Gastrocnemius medialis (tissue), 4 donors: ENCODE measurements at regions not wholly inside any gene's neighbourhood (a gene's known extent, or its start where the extent isn't known, plus 50 kb on each side); places are given as distances from the start of the nearest gene placed in this dataset.

ENCODE experiments used
- ATAC-seq, 2 donors: fragments of 150-250 bp; one replicate each; pipeline ENCODE4 v1.9.1; 2016
- DNase-seq, 2 donors: peaks; one replicate each; pipeline ENCODE4 v3.0.0-alpha.2; 2019
- H3K27ac ChIP-seq, 4 donors: fragments of 200-600 bp; sonication (generic); 1 replicate in 1 of 4; 2 replicates in 3 of 4; pipeline ENCODE4 v1.5.1; 2016 to 2018; ENCODE audit warnings: mild to moderate bottlenecking in 2 of 4, moderate library complexity in 1 of 4
- H3K27me3 ChIP-seq, 3 donors: fragments of 200-600 bp; sonication (generic) in 2 of 3; 1 replicate in 1 of 3; 2 replicates in 2 of 3; pipeline versions ENCODE4 v1.5.1 to v1.6.0; 2016 to 2019; ENCODE audit warnings: mild to moderate bottlenecking in 1 of 3, moderate library complexity in 1 of 3
- H3K36me3 ChIP-seq, 2 donors: fragments of 200-600 bp; sonication (generic) in 1 of 2; one replicate each; pipeline ENCODE4 v1.5.1; 2017 to 2018
- H3K4me1 ChIP-seq, 2 donors: fragments of 200-600 bp; sonication (generic) in 1 of 2; one replicate each; pipeline ENCODE4 v1.5.1; 2016 to 2017; ENCODE audit warnings: mild to moderate bottlenecking in 2 of 2
- H3K4me3 ChIP-seq, 4 donors: fragments of 200-600 bp; sonication (generic) in 3 of 4; 1 replicate in 1 of 4; 2 replicates in 3 of 4; pipeline ENCODE4 v1.5.1; 2016 to 2019; ENCODE audit warnings: mild to moderate bottlenecking in 2 of 4
- H3K9me3 ChIP-seq, 3 donors: fragments of 200-600 bp; sonication (generic) in 2 of 3; 1 replicate in 1 of 3; 2 replicates in 2 of 3; pipeline ENCODE4 v1.5.1; 2016 to 2019
- POLR2A ChIP-seq, 2 donors: fragments of 450-650 bp; IDR thresholded peaks; one replicate each; pipeline ENCODE4 v1.6.1; 2017; ENCODE audit warnings: antibody characterized with exemption in 2 of 2, mild to moderate bottlenecking in 2 of 2, moderate library complexity in 2 of 2
- in situ Hi-C, 4 donors: fragments of 200-750 bp; cut with MboI; loops; one replicate each; pipeline versions ENCODE4 v1.15.0 to v1.8.0; 2017; ENCODE audit warnings: low sequenced_read_pairs in 4 of 4
- intact Hi-C: fragments of 100-400 bp; cut with DNase I; formaldehyde crosslinking; loops from one replicate; pipeline ENCODE4 v1.15.1; 2023; ENCODE audit warnings: low total_unique reads
- TF ChIP-seq, protein P1 (sequence below), 5 experiments: fragments of 450-650 bp in 3 of 5; fragments of 200-600 bp in 2 of 5; sonication (generic) in 2 of 5; IDR thresholded peaks in 4 of 5; conservative IDR thresholded peaks in 1 of 5; 1 replicate in 4 of 5; 2 replicates in 1 of 5; pipeline ENCODE4 v1.5.1; 2016 to 2019; ENCODE audit warnings: antibody characterized with exemption in 5 of 5, mild to moderate bottlenecking in 3 of 5, moderate library complexity in 3 of 5

DNA sequence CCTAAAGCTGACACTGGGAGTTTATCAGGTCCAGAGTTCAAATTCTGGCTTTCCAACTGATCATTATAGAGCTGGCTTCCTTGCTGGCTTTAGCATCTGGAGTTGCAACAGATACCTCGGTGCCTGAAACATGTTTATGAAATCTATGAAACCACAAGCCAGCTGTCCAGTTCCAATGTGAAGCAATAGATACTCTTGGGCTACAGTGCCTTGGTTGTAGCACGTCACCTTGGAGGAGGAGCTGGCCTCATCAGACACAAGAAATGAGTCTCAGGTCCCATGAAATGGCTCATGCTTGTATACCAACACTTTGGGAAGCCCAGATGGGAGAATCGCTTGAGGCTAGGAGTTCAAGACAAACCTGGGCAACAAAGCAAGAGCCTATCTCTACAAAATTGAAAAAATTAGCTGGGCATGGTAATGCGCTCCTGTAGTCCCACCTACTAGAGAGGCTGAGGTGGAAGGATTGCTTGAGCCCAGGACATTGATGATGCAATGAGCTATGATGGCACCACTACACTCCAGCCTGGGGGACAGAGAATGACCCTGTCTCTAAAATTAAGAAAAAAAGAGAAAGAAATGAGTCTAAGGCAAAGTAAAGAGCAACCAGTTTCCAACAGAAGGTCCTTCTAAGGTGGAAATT is 132.5 kb upstream of the ZNF648 start:
- Histone ChIP-seq H3K36me3 (no peaks in the 10 kb centered on the region), H3K27ac (peak overlapping the region; percentile 50 to 83 (median 59)), H3K4me1 (peaks cover 21 to 35% of the 10 kb centered on the region in 2 donors), H3K9me3 (no peaks in the 10 kb centered on the region), H3K4me3 (no peak overlapping the region), H3K27me3 (no peaks in the 10 kb centered on the region)
- DNase-seq (peak; percentile 80 to 86), ATAC-seq (peak; percentile 77 to 85)
- peak; percentile 35 to 63 for TF ChIP-seq POLR2A (IDR thresholded peaks at IDR 0.05)
- TF ChIP-seq, protein P1, sequence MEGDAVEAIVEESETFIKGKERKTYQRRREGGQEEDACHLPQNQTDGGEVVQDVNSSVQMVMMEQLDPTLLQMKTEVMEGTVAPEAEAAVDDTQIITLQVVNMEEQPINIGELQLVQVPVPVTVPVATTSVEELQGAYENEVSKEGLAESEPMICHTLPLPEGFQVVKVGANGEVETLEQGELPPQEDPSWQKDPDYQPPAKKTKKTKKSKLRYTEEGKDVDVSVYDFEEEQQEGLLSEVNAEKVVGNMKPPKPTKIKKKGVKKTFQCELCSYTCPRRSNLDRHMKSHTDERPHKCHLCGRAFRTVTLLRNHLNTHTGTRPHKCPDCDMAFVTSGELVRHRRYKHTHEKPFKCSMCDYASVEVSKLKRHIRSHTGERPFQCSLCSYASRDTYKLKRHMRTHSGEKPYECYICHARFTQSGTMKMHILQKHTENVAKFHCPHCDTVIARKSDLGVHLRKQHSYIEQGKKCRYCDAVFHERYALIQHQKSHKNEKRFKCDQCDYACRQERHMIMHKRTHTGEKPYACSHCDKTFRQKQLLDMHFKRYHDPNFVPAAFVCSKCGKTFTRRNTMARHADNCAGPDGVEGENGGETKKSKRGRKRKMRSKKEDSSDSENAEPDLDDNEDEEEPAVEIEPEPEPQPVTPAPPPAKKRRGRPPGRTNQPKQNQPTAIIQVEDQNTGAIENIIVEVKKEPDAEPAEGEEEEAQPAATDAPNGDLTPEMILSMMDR (IDR thresholded peaks at IDR 0.05 in 4 of 5, conservative IDR thresholded peaks at IDR 0.05 in 1 of 5) = no peak
- intact Hi-C loops (no loop called here), in situ Hi-C loops (loop anchor here in 2 of 4 donors (10.0 kb wide), 1 partner anchor 49 kb away; no protein-coding TSS in a partner anchor)

DNA sequence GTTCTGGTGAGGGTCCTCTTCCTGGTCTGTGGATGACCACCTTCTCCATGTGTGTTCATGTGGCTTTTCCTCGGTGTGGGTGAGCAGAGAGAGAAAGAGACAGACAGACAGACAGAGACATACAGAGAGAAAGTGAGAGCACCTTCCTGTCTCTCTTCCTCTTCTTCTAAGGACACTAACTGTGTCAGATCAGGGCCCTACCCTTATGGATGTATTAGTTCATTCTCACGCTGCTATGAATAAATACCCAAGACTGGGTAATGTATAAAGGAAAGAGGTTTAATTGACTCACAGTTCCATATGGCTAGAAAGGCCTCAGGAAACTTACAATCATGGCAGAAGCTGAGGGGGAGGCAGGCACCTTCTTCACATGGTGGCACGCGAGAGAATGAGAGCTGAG is 131.5 kb upstream of the ZNF648 start:
- intact Hi-C loops = no loop called here
- no peak for ATAC-seq
- no peak overlapping the region for H3K4me3 ChIP-seq
- no peak for DNase-seq
- H3K36me3 ChIP-seq = no peaks in the 10 kb centered on the region
- no peaks in the 10 kb centered on the region for H3K9me3 ChIP-seq
- H3K4me1 ChIP-seq = peaks cover 13 to 28% of the 10 kb centered on the region in 2 donors
- no peaks in the 10 kb centered on the region for H3K27me3 ChIP-seq
- peak overlapping the region in 1 of 4 donors; percentile 83 for H3K27ac ChIP-seq
- in situ Hi-C loops = loop anchor here in 2 of 4 donors (10.0 kb wide), 1 partner anchor 48 kb away; no protein-coding TSS in a partner anchor
- TF ChIP-seq POLR2A (IDR thresholded peaks at IDR 0.05) = no peak
- TF ChIP-seq, protein P1 (IDR thresholded peaks at IDR 0.05 in 4 of 5, conservative IDR thresholded peaks at IDR 0.05 in 1 of 5) = no peak

DNA sequence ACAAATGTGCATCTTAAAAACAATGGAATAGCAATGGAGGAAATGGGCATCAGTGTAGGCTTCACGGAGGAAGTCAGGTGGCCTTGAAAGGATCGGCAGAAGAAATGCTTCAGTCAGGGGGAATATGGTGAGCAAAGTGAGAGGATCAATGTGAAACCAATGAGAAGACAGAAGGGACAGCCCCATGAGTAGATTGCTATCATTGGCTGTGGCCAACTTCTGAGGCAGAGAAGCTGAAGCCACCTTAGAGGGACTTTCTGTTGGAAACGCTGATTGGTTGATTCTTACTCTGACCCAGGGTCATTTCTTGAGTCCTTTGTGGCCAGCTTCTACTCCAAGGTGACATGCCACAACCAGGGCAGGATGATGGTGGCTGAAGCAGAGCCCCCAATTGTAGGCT is 130.7 kb upstream of the ZNF648 start:
- peaks cover 7 to 22% of the 10 kb centered on the region in 2 donors for H3K4me1 ChIP-seq
- no peak overlapping the region for H3K4me3 ChIP-seq
- no peak for TF ChIP-seq POLR2A (IDR thresholded peaks at IDR 0.05)
- TF ChIP-seq, protein P1 (IDR thresholded peaks at IDR 0.05 in 4 of 5, conservative IDR thresholded peaks at IDR 0.05 in 1 of 5) = no peak
- H3K27ac ChIP-seq = peak overlapping the region in 1 of 4 donors; percentile 83
- H3K27me3 ChIP-seq = no peaks in the 10 kb centered on the region
- no peaks in the 10 kb centered on the region for H3K36me3 ChIP-seq
- in situ Hi-C loops = loop anchor here in 2 of 4 donors (10.0 kb wide), 1 partner anchor 47 kb away; no protein-coding TSS in a partner anchor
- DNase-seq (no peak), ATAC-seq (no peak)
- intact Hi-C loops = no loop called here
- H3K9me3 ChIP-seq = no peaks in the 10 kb centered on the region

DNA sequence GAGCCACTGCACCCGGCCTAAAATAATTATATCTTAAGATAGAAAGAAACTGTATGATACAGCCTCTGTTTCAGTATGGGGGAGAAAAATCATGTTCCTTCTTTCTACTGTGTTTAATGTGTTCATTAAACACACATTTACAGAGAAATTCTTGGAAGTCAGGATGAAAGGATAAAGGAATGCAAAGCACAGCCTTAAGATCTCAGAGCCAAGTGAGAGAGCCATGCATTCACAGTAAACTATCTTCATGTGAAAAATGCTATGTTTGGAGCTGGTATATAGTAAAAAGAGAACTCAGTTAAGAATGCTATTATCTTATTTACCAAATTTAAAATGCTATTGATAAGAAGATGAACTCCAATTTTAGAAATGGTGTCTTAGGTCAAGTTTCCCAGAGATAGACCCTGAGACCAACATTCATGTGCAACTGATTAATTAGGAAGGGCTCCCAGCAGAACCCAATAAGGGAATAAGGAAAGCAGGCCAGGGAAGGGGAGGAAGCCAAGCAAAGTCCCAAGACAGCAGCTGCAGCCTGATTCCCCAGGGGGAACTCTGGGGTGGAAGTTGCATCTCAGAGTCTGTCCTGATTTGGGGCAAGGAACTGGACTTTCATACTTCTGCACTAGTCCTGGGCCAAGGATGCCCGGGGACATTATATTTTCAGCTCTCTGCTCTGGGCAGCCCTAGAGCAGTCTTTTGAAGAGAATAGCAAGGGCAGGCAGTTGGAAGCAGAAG is 130.0 kb upstream of the ZNF648 start:
- peaks cover 1 to 16% of the 10 kb centered on the region in 2 donors for H3K4me1 ChIP-seq
- DNase-seq (peak in 1 of 2 donors; percentile 7), ATAC-seq (no peak)
- peak overlapping the region in 1 of 4 donors; percentile 83 for H3K27ac ChIP-seq
- H3K27me3 ChIP-seq = no peaks in the 10 kb centered on the region
- H3K9me3 ChIP-seq = no peaks in the 10 kb centered on the region
- TF ChIP-seq, protein P1 (IDR thresholded peaks at IDR 0.05 in 4 of 5, conservative IDR thresholded peaks at IDR 0.05 in 1 of 5) = no peak
- TF ChIP-seq POLR2A (IDR thresholded peaks at IDR 0.05) = no peak
- intact Hi-C loops = no loop called here
- no peaks in the 10 kb centered on the region for H3K36me3 ChIP-seq
- H3K4me3 ChIP-seq = no peak overlapping the region
- in situ Hi-C loops = loop anchor here in 2 of 4 donors (10.0 kb wide), 1 partner anchor 47 kb away; no protein-coding TSS in a partner anchor
